ENCODE measurements at regions not wholly inside any gene's neighbourhood (a gene's known extent, or its start where the extent isn't known, plus 50 kb on each side); places are given as distances from the start of the nearest gene placed in this dataset.

GRCh38 chr18:22813648-22814328 lies 119.3 kb upstream of the RBBP8 start:
- TF ChIP-seq POLR2A (IDR thresholded peaks at IDR 0.05), result no peak
- peak in 5 of 6 experiments; percentile 40 to 70 (median 58) for TF ChIP-seq CTCF (IDR thresholded peaks at IDR 0.05)
